ENCODE measurements at regions not wholly inside any gene's neighbourhood (a gene's known extent, or its start where the extent isn't known, plus 50 kb on each side); places are given as distances from the start of the nearest gene placed in this dataset.

GRCh38 chr5:130536691-130537090 is 628.4 kb downstream of the HINT1 start:
- no peak for DNase-seq (ENCODE audit: low read depth in 6 of 9, low spot score in 9 of 9)
- WGBS = 98% methylated on average over 1 of the region's 1 CpG

GRCh38 chr5:130532786-130533185 is 628.5 kb downstream of the CHSY3 start:
- no peak overlapping the region for H3K27ac ChIP-seq (ENCODE audit: low read depth in 1 of 2, low read length in 1 of 2)
- H3K27me3 ChIP-seq (ENCODE audit: control insufficient read depth in 2 of 2, insufficient read depth in 1 of 2, low read length in 1 of 2) = no peaks in the 10 kb centered on the region
- no peak overlapping the region for H3K4me3 ChIP-seq (ENCODE audit: low read length in 2 of 2)
- no peaks in the 10 kb centered on the region for H3K36me3 ChIP-seq (ENCODE audit: control insufficient read depth in 2 of 2, insufficient read depth in 2 of 2, low read length in 1 of 2)
- H3K9me3 ChIP-seq (ENCODE audit: control insufficient read depth in 2 of 2, insufficient read depth in 1 of 2, low read length in 1 of 2) = no peaks in the 10 kb centered on the region
- H3K4me1 ChIP-seq (ENCODE audit: control insufficient read depth in 2 of 2, insufficient read depth in 2 of 2, low read length in 2 of 2) = no peaks in the 10 kb centered on the region
- DNase-seq (ENCODE audit: low read depth in 6 of 9, low spot score in 9 of 9) = no peak

More at GRCh38 chr5:130536691-130537090, 628.4 kb downstream of the HINT1 start:
- Histone ChIP-seq H3K36me3 (ENCODE audit: control insufficient read depth in 2 of 2, insufficient read depth in 2 of 2, low read length in 1 of 2) (no peaks in the 10 kb centered on the region), H3K27me3 (ENCODE audit: control insufficient read depth in 2 of 2, insufficient read depth in 1 of 2, low read length in 1 of 2) (no peaks in the 10 kb centered on the region), H3K4me1 (ENCODE audit: control insufficient read depth in 2 of 2, insufficient read depth in 2 of 2, low read length in 2 of 2) (no peaks in the 10 kb centered on the region), H3K27ac (ENCODE audit: low read depth in 1 of 2, low read length in 1 of 2) (no peak overlapping the region), H3K4me3 (ENCODE audit: low read length in 2 of 2) (no peak overlapping the region), H3K9me3 (ENCODE audit: control insufficient read depth in 2 of 2, insufficient read depth in 1 of 2, low read length in 1 of 2) (no peaks in the 10 kb centered on the region)

- Histone ChIP-seq H3K27me3 (ENCODE audit: control insufficient read depth in 2 of 2, insufficient read depth in 1 of 2, low read length in 1 of 2) (no peaks in the 10 kb centered on the region), H3K4me3 (ENCODE audit: low read length in 2 of 2) (no peak overlapping the region), H3K4me1 (ENCODE audit: control insufficient read depth in 2 of 2, insufficient read depth in 2 of 2, low read length in 2 of 2) (no peaks in the 10 kb centered on the region), H3K27ac (ENCODE audit: low read depth in 1 of 2, low read length in 1 of 2) (no peak overlapping the region), H3K9me3 (ENCODE audit: control insufficient read depth in 2 of 2, insufficient read depth in 1 of 2, low read length in 1 of 2) (no peaks in the 10 kb centered on the region), H3K36me3 (ENCODE audit: control insufficient read depth in 2 of 2, insufficient read depth in 2 of 2, low read length in 1 of 2) (no peaks in the 10 kb centered on the region)
- no peak for DNase-seq (ENCODE audit: low read depth in 6 of 9, low spot score in 9 of 9)
- WGBS = 93% methylated on average over 8 of the region's 8 CpGs
Measured at GRCh38 chr5:130529511-130530485, 625.5 kb downstream of the CHSY3 start.

- Histone ChIP-seq H3K4me1 (ENCODE audit: control insufficient read depth in 2 of 2, insufficient read depth in 2 of 2, low read length in 2 of 2) (no peaks in the 10 kb centered on the region), H3K27ac (ENCODE audit: low read depth in 1 of 2, low read length in 1 of 2) (no peak overlapping the region), H3K4me3 (ENCODE audit: low read length in 2 of 2) (no peak overlapping the region), H3K36me3 (ENCODE audit: control insufficient read depth in 2 of 2, insufficient read depth in 2 of 2, low read length in 1 of 2) (no peaks in the 10 kb centered on the region), H3K9me3 (ENCODE audit: control insufficient read depth in 2 of 2, insufficient read depth in 1 of 2, low read length in 1 of 2) (no peaks in the 10 kb centered on the region), H3K27me3 (ENCODE audit: control insufficient read depth in 2 of 2, insufficient read depth in 1 of 2, low read length in 1 of 2) (no peaks in the 10 kb centered on the region)
- WGBS = 98% methylated on average over 1 of the region's 1 CpG
- no peak for DNase-seq (ENCODE audit: low read depth in 6 of 9, low spot score in 9 of 9)
Measured at GRCh38 chr5:130529111-130529510, 624.8 kb downstream of the CHSY3 start.

GRCh38 chr5:130528474-130528873 is 624.2 kb downstream of the CHSY3 start:
- DNase-seq (ENCODE audit: low read depth in 6 of 9, low spot score in 9 of 9) = no peak
- H3K27me3 ChIP-seq (ENCODE audit: control insufficient read depth in 2 of 2, insufficient read depth in 1 of 2, low read length in 1 of 2) = no peaks in the 10 kb centered on the region
- no peak overlapping the region for H3K4me3 ChIP-seq (ENCODE audit: low read length in 2 of 2)
- H3K36me3 ChIP-seq (ENCODE audit: control insufficient read depth in 2 of 2, insufficient read depth in 2 of 2, low read length in 1 of 2) = no peaks in the 10 kb centered on the region
- H3K27ac ChIP-seq (ENCODE audit: low read depth in 1 of 2, low read length in 1 of 2) = no peak overlapping the region
- no peaks in the 10 kb centered on the region for H3K9me3 ChIP-seq (ENCODE audit: control insufficient read depth in 2 of 2, insufficient read depth in 1 of 2, low read length in 1 of 2)
- H3K4me1 ChIP-seq (ENCODE audit: control insufficient read depth in 2 of 2, insufficient read depth in 2 of 2, low read length in 2 of 2) = no peaks in the 10 kb centered on the region

GRCh38 chr5:130526708-130527107 is 622.4 kb downstream of the CHSY3 start:
- H3K36me3 ChIP-seq (ENCODE audit: control insufficient read depth in 2 of 2, insufficient read depth in 2 of 2, low read length in 1 of 2) = no peaks in the 10 kb centered on the region
- H3K27ac ChIP-seq (ENCODE audit: low read depth in 1 of 2, low read length in 1 of 2) = no peak overlapping the region
- DNase-seq (ENCODE audit: low read depth in 6 of 9, low spot score in 9 of 9) = no peak
- no peaks in the 10 kb centered on the region for H3K27me3 ChIP-seq (ENCODE audit: control insufficient read depth in 2 of 2, insufficient read depth in 1 of 2, low read length in 1 of 2)
- H3K4me1 ChIP-seq (ENCODE audit: control insufficient read depth in 2 of 2, insufficient read depth in 2 of 2, low read length in 2 of 2) = no peaks in the 10 kb centered on the region
- no peak overlapping the region for H3K4me3 ChIP-seq (ENCODE audit: low read length in 2 of 2)
- no peaks in the 10 kb centered on the region for H3K9me3 ChIP-seq (ENCODE audit: control insufficient read depth in 2 of 2, insufficient read depth in 1 of 2, low read length in 1 of 2)
- 93% methylated on average over 3 of the region's 3 CpGs for WGBS

GRCh38 chr5:130520211-130520610 is 615.9 kb downstream of the CHSY3 start:
- DNase-seq (ENCODE audit: low read depth in 6 of 9, low spot score in 9 of 9) = no peak
- Histone ChIP-seq H3K9me3 (ENCODE audit: control insufficient read depth in 2 of 2, insufficient read depth in 1 of 2, low read length in 1 of 2) (no peaks in the 10 kb centered on the region), H3K4me1 (ENCODE audit: control insufficient read depth in 2 of 2, insufficient read depth in 2 of 2, low read length in 2 of 2) (no peaks in the 10 kb centered on the region), H3K27ac (ENCODE audit: low read depth in 1 of 2, low read length in 1 of 2) (no peak overlapping the region), H3K4me3 (ENCODE audit: low read length in 2 of 2) (no peak overlapping the region), H3K27me3 (ENCODE audit: control insufficient read depth in 2 of 2, insufficient read depth in 1 of 2, low read length in 1 of 2) (no peaks in the 10 kb centered on the region), H3K36me3 (ENCODE audit: control insufficient read depth in 2 of 2, insufficient read depth in 2 of 2, low read length in 1 of 2) (no peaks in the 10 kb centered on the region)
- WGBS = 90% methylated on average over 1 of the region's 1 CpG

- WGBS = 96% methylated on average over 2 of the region's 2 CpGs
- Histone ChIP-seq H3K4me1 (ENCODE audit: control insufficient read depth in 2 of 2, insufficient read depth in 2 of 2, low read length in 2 of 2) (no peaks in the 10 kb centered on the region), H3K36me3 (ENCODE audit: control insufficient read depth in 2 of 2, insufficient read depth in 2 of 2, low read length in 1 of 2) (no peaks in the 10 kb centered on the region), H3K4me3 (ENCODE audit: low read length in 2 of 2) (no peak overlapping the region), H3K27ac (ENCODE audit: low read depth in 1 of 2, low read length in 1 of 2) (no peak overlapping the region), H3K9me3 (ENCODE audit: control insufficient read depth in 2 of 2, insufficient read depth in 1 of 2, low read length in 1 of 2) (no peaks in the 10 kb centered on the region), H3K27me3 (ENCODE audit: control insufficient read depth in 2 of 2, insufficient read depth in 1 of 2, low read length in 1 of 2) (no peaks in the 10 kb centered on the region)
- no peak for DNase-seq (ENCODE audit: low read depth in 6 of 9, low spot score in 9 of 9)
Measured at GRCh38 chr5:130514984-130515690, 610.9 kb downstream of the CHSY3 start.

- Histone ChIP-seq H3K4me1 (ENCODE audit: control insufficient read depth in 2 of 2, insufficient read depth in 2 of 2, low read length in 2 of 2) (no peaks in the 10 kb centered on the region), H3K4me3 (ENCODE audit: low read length in 2 of 2) (no peak overlapping the region), H3K9me3 (ENCODE audit: control insufficient read depth in 2 of 2, insufficient read depth in 1 of 2, low read length in 1 of 2) (no peaks in the 10 kb centered on the region), H3K27ac (ENCODE audit: low read depth in 1 of 2, low read length in 1 of 2) (no peak overlapping the region), H3K27me3 (ENCODE audit: control insufficient read depth in 2 of 2, insufficient read depth in 1 of 2, low read length in 1 of 2) (no peaks in the 10 kb centered on the region), H3K36me3 (ENCODE audit: control insufficient read depth in 2 of 2, insufficient read depth in 2 of 2, low read length in 1 of 2) (no peaks in the 10 kb centered on the region)
- 95% methylated on average over 4 of the region's 4 CpGs for WGBS
- no peak for DNase-seq (ENCODE audit: low read depth in 6 of 9, low spot score in 9 of 9)
Measured at GRCh38 chr5:130502702-130503101, 598.4 kb downstream of the CHSY3 start.
